Right cardiac atrium (tissue), 5 donors: ENCODE measurements at regions not wholly inside any gene's neighbourhood (a gene's known extent, or its start where the extent isn't known, plus 50 kb on each side); places are given as distances from the start of the nearest gene placed in this dataset.
"Not testable (repeated sequence)": the region's sequence is repeated elsewhere in the genome, so short reads cannot be mapped to it uniquely, and the experiment has no call there.

Source experiments
- ATAC-seq, 2 donors: fragments of 200-7000 bp; cut with Tn5 transposase; one replicate each; pipeline versions ENCODE4 v1.8.0 to v1.9.1; 2020; ENCODE audit warnings: moderate library complexity in 2 of 2, mild to moderate bottlenecking in 1 of 2
- DNase-seq, 3 donors: peaks; one replicate each; pipeline ENCODE4 v3.0.0-alpha.2; 2020
- H3K27ac ChIP-seq: one replicate; pipeline ENCODE4 v1.5.1; 2013; ENCODE audit warnings: mild to moderate bottlenecking, low read length, control low read depth, moderate library complexity
- H3K27me3 ChIP-seq: one replicate; pipeline ENCODE4 v1.6.1; 2013; ENCODE audit not compliant: control insufficient read depth, insufficient read depth
- H3K4me1 ChIP-seq: one replicate; pipeline ENCODE4 v1.6.1; 2013; ENCODE audit warnings: low read length; ENCODE audit not compliant: control insufficient read depth, insufficient read depth
- H3K4me3 ChIP-seq: one replicate; pipeline ENCODE4 v1.5.1; 2013; ENCODE audit warnings: low read length, control low read depth
- H3K9me3 ChIP-seq: one replicate; pipeline ENCODE4 v1.6.1; 2013; ENCODE audit warnings: low read length; ENCODE audit not compliant: control insufficient read depth
- WGBS: extraction: QIAGEN DNeasy Blood & Tissue Kit; methylation state at CpG from one replicate; pipeline ENCODE4 v1.1.7; 2013; 5-methylcytosine and 5-hydroxymethylcytosine counted together
- intact Hi-C, 4 donors: fragments of 100-400 bp; cut with DNase I; formaldehyde crosslinking; loops; one replicate each; pipeline versions ENCODE4 v1.11.0 to v1.14.0; 2022 to 2023
- donor health status: healthy with polysubstance abuse.
- donor health status: DM: no; HTN: yes; CAD: no.
- donor health status: DM: no; HTN: no; CAD: no.
- donor health status: DM: no; HTN: yes; CAD: no; lungs with severe emphysema.
- donor health status: DM: yes; HTN: yes; CAD: no.

- H3K4me1 ChIP-seq: no peaks in the 10 kb centered on the region
- ATAC-seq (no peak), DNase-seq (no peak)
- H3K27me3 ChIP-seq: no peaks in the 10 kb centered on the region
- no peak overlapping the region for H3K27ac ChIP-seq
- WGBS: 76% methylated on average over 4 of the region's 4 CpGs
- no peak overlapping the region for H3K4me3 ChIP-seq
- intact Hi-C loops: no loop called here
- no peaks in the 10 kb centered on the region for H3K9me3 ChIP-seq
Measured at GRCh38 chr1:34370748-34371147, 194.0 kb downstream of the C1orf94 start.

- intact Hi-C loops, H3K4me3 ChIP-seq, H3K27ac ChIP-seq, H3K27me3 ChIP-seq, DNase-seq, H3K4me1 ChIP-seq, ATAC-seq, H3K9me3 ChIP-seq: not testable (repeated sequence)
- 75% methylated on average over 5 of the region's 5 CpGs for WGBS
Measured at GRCh38 chr1:34371179-34371578, 194.5 kb downstream of the C1orf94 start.

- no peaks in the 10 kb centered on the region for H3K4me1 ChIP-seq
- H3K9me3 ChIP-seq: no peaks in the 10 kb centered on the region
- no peaks in the 10 kb centered on the region for H3K27me3 ChIP-seq
- no peak overlapping the region for H3K4me3 ChIP-seq
- H3K27ac ChIP-seq: no peak overlapping the region
- intact Hi-C loops: no loop called here
- ATAC-seq (no peak), DNase-seq (no peak)
- WGBS: 75% methylated on average over 1 of the region's 1 CpG
Measured at GRCh38 chr1:34371829-34372532, 195.3 kb downstream of the C1orf94 start.

- DNase-seq: no peak
- 67% methylated on average over 1 of the region's 1 CpG for WGBS
- no peak for ATAC-seq
- H3K4me1 ChIP-seq: no peaks in the 10 kb centered on the region
- H3K9me3 ChIP-seq: no peaks in the 10 kb centered on the region
- H3K27ac ChIP-seq: no peak overlapping the region
- intact Hi-C loops: no loop called here
- H3K4me3 ChIP-seq: no peak overlapping the region
- H3K27me3 ChIP-seq: no peaks in the 10 kb centered on the region
Measured at GRCh38 chr1:34372891-34373290, 196.2 kb downstream of the C1orf94 start.

GRCh38 chr1:34373912-34374311 lies 197.2 kb downstream of the C1orf94 start:
- no peak overlapping the region for H3K4me3 ChIP-seq
- no peak for DNase-seq
- H3K27ac ChIP-seq: no peak overlapping the region
- intact Hi-C loops: no loop called here
- no peak for ATAC-seq
- no peaks in the 10 kb centered on the region for H3K9me3 ChIP-seq
- no peaks in the 10 kb centered on the region for H3K27me3 ChIP-seq
- H3K4me1 ChIP-seq: no peaks in the 10 kb centered on the region

- ATAC-seq (no peak), DNase-seq (no peak)
- Histone ChIP-seq H3K9me3 (no peaks in the 10 kb centered on the region), H3K27ac (no peak overlapping the region), H3K4me1 (no peaks in the 10 kb centered on the region), H3K4me3 (no peak overlapping the region), H3K27me3 (no peaks in the 10 kb centered on the region)
- intact Hi-C loops: no loop called here
- WGBS: 15% methylated on average over 2 of the region's 2 CpGs
Measured at GRCh38 chr1:34376531-34376930, 199.8 kb downstream of the C1orf94 start.

GRCh38 chr1:34378968-34379856 lies 202.5 kb downstream of the C1orf94 start:
- H3K4me3 ChIP-seq: no peak overlapping the region
- intact Hi-C loops: no loop called here
- WGBS: 32% methylated on average over 11 of the region's 11 CpGs
- H3K27me3 ChIP-seq: peaks cover 2% of the 10 kb centered on the region
- no peaks in the 10 kb centered on the region for H3K9me3 ChIP-seq
- ATAC-seq (no peak), DNase-seq (no peak)
- no peaks in the 10 kb centered on the region for H3K4me1 ChIP-seq
- no peak overlapping the region for H3K27ac ChIP-seq

- intact Hi-C loops: no loop called here
- H3K4me1 ChIP-seq: no peaks in the 10 kb centered on the region
- WGBS: 63% methylated on average over 4 of the region's 4 CpGs
- H3K9me3 ChIP-seq: no peaks in the 10 kb centered on the region
- no peak overlapping the region for H3K4me3 ChIP-seq
- ATAC-seq (no peak), DNase-seq (no peak)
- no peak overlapping the region for H3K27ac ChIP-seq
- H3K27me3 ChIP-seq: peaks cover 2% of the 10 kb centered on the region
Measured at GRCh38 chr1:34379911-34380310, 203.2 kb downstream of the C1orf94 start.

- no peak for ATAC-seq
- Histone ChIP-seq H3K27ac (no peak overlapping the region), H3K4me3 (no peak overlapping the region), H3K4me1 (no peaks in the 10 kb centered on the region), H3K9me3 (no peaks in the 10 kb centered on the region), H3K27me3 (peaks cover 2% of the 10 kb centered on the region)
- intact Hi-C loops: no loop called here
- DNase-seq: no peak
- 76% methylated on average over 12 of the region's 12 CpGs for WGBS
Measured at GRCh38 chr1:34380526-34381124, 203.9 kb downstream of the C1orf94 start.

- WGBS: 78% methylated on average over 1 of the region's 1 CpG
- ATAC-seq: no peak
- intact Hi-C loops: no loop called here
Measured at GRCh38 chr1:34389974-34390373, 213.3 kb downstream of the C1orf94 start.

GRCh38 chr1:34396042-34396441 lies 219.3 kb downstream of the C1orf94 start:
- H3K27me3 ChIP-seq: no peaks in the 10 kb centered on the region
- H3K9me3 ChIP-seq: no peaks in the 10 kb centered on the region
- no peak overlapping the region for H3K27ac ChIP-seq
- WGBS: 73% methylated on average over 2 of the region's 2 CpGs
- ATAC-seq: no peak
- no peak overlapping the region for H3K4me3 ChIP-seq
- no peaks in the 10 kb centered on the region for H3K4me1 ChIP-seq
- no peak for DNase-seq
- intact Hi-C loops: no loop called here

More at GRCh38 chr1:34389974-34390373, 213.3 kb downstream of the C1orf94 start:
- no peak for DNase-seq
- Histone ChIP-seq H3K9me3 (no peaks in the 10 kb centered on the region), H3K27ac (no peak overlapping the region), H3K4me3 (no peak overlapping the region), H3K4me1 (no peaks in the 10 kb centered on the region), H3K27me3 (no peaks in the 10 kb centered on the region)
